Gastrocnemius medialis (tissue), 4 donors: ENCODE measurements at regions not wholly inside any gene's neighbourhood (a gene's known extent, or its start where the extent isn't known, plus 50 kb on each side); places are given as distances from the start of the nearest gene placed in this dataset.

Experiments
- ATAC-seq, 2 donors: fragments of 150-250 bp; one replicate each; pipeline ENCODE4 v1.9.1; 2016
- DNase-seq, 2 donors: peaks; one replicate each; pipeline ENCODE4 v3.0.0-alpha.2; 2019
- H3K27ac ChIP-seq, 4 donors: fragments of 200-600 bp; sonication (generic); 1 replicate in 1 of 4; 2 replicates in 3 of 4; pipeline ENCODE4 v1.5.1; 2016 to 2018; ENCODE audit warnings: mild to moderate bottlenecking in 2 of 4, moderate library complexity in 1 of 4
- H3K27me3 ChIP-seq, 3 donors: fragments of 200-600 bp; sonication (generic) in 2 of 3; 1 replicate in 1 of 3; 2 replicates in 2 of 3; pipeline versions ENCODE4 v1.5.1 to v1.6.0; 2016 to 2019; ENCODE audit warnings: mild to moderate bottlenecking in 1 of 3, moderate library complexity in 1 of 3
- H3K36me3 ChIP-seq, 2 donors: fragments of 200-600 bp; sonication (generic) in 1 of 2; one replicate each; pipeline ENCODE4 v1.5.1; 2017 to 2018
- H3K4me1 ChIP-seq, 2 donors: fragments of 200-600 bp; sonication (generic) in 1 of 2; one replicate each; pipeline ENCODE4 v1.5.1; 2016 to 2017; ENCODE audit warnings: mild to moderate bottlenecking in 2 of 2
- H3K4me3 ChIP-seq, 4 donors: fragments of 200-600 bp; sonication (generic) in 3 of 4; 1 replicate in 1 of 4; 2 replicates in 3 of 4; pipeline ENCODE4 v1.5.1; 2016 to 2019; ENCODE audit warnings: mild to moderate bottlenecking in 2 of 4
- H3K9me3 ChIP-seq, 3 donors: fragments of 200-600 bp; sonication (generic) in 2 of 3; 1 replicate in 1 of 3; 2 replicates in 2 of 3; pipeline ENCODE4 v1.5.1; 2016 to 2019
- POLR2A ChIP-seq, 2 donors: fragments of 450-650 bp; IDR thresholded peaks; one replicate each; pipeline ENCODE4 v1.6.1; 2017; ENCODE audit warnings: antibody characterized with exemption in 2 of 2, mild to moderate bottlenecking in 2 of 2, moderate library complexity in 2 of 2
- in situ Hi-C, 4 donors: fragments of 200-750 bp; cut with MboI; loops; one replicate each; pipeline versions ENCODE4 v1.15.0 to v1.8.0; 2017; ENCODE audit warnings: low sequenced_read_pairs in 4 of 4
- intact Hi-C: fragments of 100-400 bp; cut with DNase I; formaldehyde crosslinking; loops from one replicate; pipeline ENCODE4 v1.15.1; 2023; ENCODE audit warnings: low total_unique reads
- TF ChIP-seq, protein P1 (sequence below), 5 experiments: fragments of 450-650 bp in 3 of 5; fragments of 200-600 bp in 2 of 5; sonication (generic) in 2 of 5; IDR thresholded peaks in 4 of 5; conservative IDR thresholded peaks in 1 of 5; 1 replicate in 4 of 5; 2 replicates in 1 of 5; pipeline ENCODE4 v1.5.1; 2016 to 2019; ENCODE audit warnings: antibody characterized with exemption in 5 of 5, mild to moderate bottlenecking in 3 of 5, moderate library complexity in 3 of 5

DNA sequence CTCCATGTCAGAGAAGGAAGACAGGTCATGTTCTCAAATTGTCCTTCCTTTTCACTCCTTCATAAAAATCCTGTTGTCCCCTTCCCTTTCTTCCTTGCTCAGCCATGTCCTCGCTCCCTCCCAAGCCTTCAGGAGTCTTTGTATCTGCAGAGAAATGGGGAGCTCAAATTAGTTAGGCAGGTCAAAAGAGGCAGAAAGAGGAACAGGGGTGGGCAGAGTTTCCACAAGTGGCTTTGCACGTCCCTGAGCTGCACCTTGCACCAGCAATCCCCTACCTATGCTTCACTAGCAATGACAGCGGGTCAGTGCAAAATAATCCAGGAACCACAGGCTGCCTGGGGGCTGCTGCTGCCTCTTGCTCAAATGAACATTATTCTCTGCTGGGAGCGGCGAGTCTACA lies 152.1 kb upstream of the ITGA6 start:
- no peaks in the 10 kb centered on the region for H3K36me3 ChIP-seq
- in situ Hi-C loops (no loop called here), intact Hi-C loops (no loop called here)
- H3K4me1 ChIP-seq, result no peaks in the 10 kb centered on the region
- DNase-seq, result no peak
- no peak for ATAC-seq
- no peaks in the 10 kb centered on the region for H3K9me3 ChIP-seq
- no peak overlapping the region for H3K27ac ChIP-seq
- H3K4me3 ChIP-seq, result no peak overlapping the region
- no peak for TF ChIP-seq POLR2A (IDR thresholded peaks at IDR 0.05)
- TF ChIP-seq, protein P1, sequence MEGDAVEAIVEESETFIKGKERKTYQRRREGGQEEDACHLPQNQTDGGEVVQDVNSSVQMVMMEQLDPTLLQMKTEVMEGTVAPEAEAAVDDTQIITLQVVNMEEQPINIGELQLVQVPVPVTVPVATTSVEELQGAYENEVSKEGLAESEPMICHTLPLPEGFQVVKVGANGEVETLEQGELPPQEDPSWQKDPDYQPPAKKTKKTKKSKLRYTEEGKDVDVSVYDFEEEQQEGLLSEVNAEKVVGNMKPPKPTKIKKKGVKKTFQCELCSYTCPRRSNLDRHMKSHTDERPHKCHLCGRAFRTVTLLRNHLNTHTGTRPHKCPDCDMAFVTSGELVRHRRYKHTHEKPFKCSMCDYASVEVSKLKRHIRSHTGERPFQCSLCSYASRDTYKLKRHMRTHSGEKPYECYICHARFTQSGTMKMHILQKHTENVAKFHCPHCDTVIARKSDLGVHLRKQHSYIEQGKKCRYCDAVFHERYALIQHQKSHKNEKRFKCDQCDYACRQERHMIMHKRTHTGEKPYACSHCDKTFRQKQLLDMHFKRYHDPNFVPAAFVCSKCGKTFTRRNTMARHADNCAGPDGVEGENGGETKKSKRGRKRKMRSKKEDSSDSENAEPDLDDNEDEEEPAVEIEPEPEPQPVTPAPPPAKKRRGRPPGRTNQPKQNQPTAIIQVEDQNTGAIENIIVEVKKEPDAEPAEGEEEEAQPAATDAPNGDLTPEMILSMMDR (IDR thresholded peaks at IDR 0.05 in 4 of 5, conservative IDR thresholded peaks at IDR 0.05 in 1 of 5), result no peak
- no peaks in the 10 kb centered on the region for H3K27me3 ChIP-seq

DNA sequence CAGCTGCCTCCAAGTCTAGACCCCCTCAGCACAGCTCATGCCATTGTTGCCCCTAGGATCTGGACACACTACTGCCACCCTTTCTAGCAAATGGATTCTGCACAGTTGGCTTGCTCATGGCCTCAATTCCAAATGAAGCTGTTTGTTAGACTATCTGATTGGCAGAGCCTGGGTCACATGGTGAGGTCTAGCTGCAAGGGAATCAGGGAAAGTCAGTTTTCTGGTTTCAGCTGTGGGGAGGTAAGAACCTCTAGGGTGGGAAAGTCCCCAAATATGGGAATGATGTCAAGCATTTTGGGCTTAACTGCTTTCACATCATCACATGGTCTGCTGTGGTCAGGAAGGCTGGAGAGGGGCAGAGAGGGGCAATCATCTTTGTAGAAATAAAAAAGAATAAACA lies 150.4 kb upstream of the ITGA6 start:
- TF ChIP-seq POLR2A (IDR thresholded peaks at IDR 0.05), result no peak
- TF ChIP-seq, protein P1 (IDR thresholded peaks at IDR 0.05 in 4 of 5, conservative IDR thresholded peaks at IDR 0.05 in 1 of 5), result no peak
- Histone ChIP-seq H3K36me3 (no peaks in the 10 kb centered on the region), H3K9me3 (no peaks in the 10 kb centered on the region), H3K4me1 (no peaks in the 10 kb centered on the region), H3K4me3 (no peak overlapping the region), H3K27ac (no peak overlapping the region), H3K27me3 (no peaks in the 10 kb centered on the region)
- DNase-seq (no peak), ATAC-seq (no peak)
- in situ Hi-C loops (no loop called here), intact Hi-C loops (no loop called here)

DNA sequence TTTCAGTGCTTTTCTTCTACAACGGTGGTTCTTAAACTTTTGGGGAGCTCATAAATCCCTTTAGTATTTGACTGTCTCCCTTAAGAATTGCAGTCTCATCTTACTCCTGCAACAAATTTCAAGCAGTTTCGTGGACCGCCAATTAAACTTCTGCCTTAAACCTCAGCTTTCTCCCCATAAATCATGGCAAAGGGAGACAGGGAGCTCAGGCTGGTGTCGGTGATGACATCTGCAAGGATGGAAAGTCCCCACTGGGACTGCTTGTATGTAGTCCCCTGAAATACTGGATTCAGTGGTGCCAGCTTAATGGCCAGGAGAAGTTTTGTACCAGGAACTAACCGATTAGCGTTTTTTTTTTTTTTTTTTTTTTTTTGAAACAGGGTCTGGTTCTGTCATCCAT lies 148.7 kb upstream of the ITGA6 start:
- TF ChIP-seq, protein P1 (IDR thresholded peaks at IDR 0.05 in 4 of 5, conservative IDR thresholded peaks at IDR 0.05 in 1 of 5), result no peak
- no peak for TF ChIP-seq POLR2A (IDR thresholded peaks at IDR 0.05)
- intact Hi-C loops (no loop called here), in situ Hi-C loops (no loop called here)
- DNase-seq, result no peak
- H3K27ac ChIP-seq, result no peak overlapping the region
- no peaks in the 10 kb centered on the region for H3K36me3 ChIP-seq
- no peak for ATAC-seq
- H3K27me3 ChIP-seq, result no peaks in the 10 kb centered on the region
- H3K9me3 ChIP-seq, result no peaks in the 10 kb centered on the region
- no peak overlapping the region for H3K4me3 ChIP-seq
- H3K4me1 ChIP-seq, result no peaks in the 10 kb centered on the region

DNA sequence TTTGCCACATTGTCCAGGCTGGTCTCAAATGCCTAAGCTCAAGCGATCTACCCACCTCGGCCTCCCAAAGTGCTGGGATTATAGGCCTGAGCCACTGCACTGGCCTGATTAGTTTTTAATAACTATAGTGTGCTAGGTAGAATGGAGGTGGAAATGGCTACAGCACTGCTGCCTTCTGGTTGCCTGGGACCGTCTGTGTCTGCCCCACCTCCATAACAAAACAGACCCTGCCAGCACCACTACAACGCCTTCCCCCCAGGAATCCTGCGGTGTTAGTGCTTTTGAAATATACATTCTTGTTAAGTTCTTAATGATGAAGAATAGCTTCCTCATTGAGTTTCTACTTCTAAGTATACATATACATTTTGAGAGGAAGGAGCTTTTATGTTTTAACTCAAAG lies 148.2 kb upstream of the ITGA6 start:
- TF ChIP-seq, protein P1 (IDR thresholded peaks at IDR 0.05 in 4 of 5, conservative IDR thresholded peaks at IDR 0.05 in 1 of 5), result no peak
- no peak for TF ChIP-seq POLR2A (IDR thresholded peaks at IDR 0.05)
- no peaks in the 10 kb centered on the region for H3K27me3 ChIP-seq
- peaks cover 0 to under 1% of the 10 kb centered on the region in 2 donors for H3K4me1 ChIP-seq
- H3K9me3 ChIP-seq, result no peaks in the 10 kb centered on the region
- H3K36me3 ChIP-seq, result no peaks in the 10 kb centered on the region
- no peak for DNase-seq
- H3K4me3 ChIP-seq, result no peak overlapping the region
- intact Hi-C loops, result no loop called here
- no peak for ATAC-seq
- in situ Hi-C loops, result no loop called here
- no peak overlapping the region for H3K27ac ChIP-seq

DNA sequence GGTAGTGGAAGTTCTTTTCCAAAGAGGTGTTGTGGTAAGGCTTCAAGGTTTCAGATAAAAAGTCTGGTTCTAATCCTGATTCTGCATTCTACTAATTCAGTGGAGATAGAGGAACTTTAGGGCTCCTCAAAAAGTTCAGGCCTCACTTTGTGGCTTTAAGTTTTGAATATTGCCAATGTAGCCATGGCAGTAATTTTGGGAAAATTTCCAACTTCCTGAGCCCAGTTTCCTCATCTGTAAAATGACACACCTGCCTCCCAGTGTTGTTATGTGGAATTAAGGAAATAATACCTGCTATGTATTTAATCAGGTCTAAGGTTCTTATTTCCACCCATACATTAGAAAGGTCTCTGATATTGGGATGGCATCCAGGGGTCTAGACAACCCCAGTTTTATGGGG lies 147.6 kb upstream of the ITGA6 start:
- in situ Hi-C loops (no loop called here), intact Hi-C loops (no loop called here)
- no peaks in the 10 kb centered on the region for H3K27me3 ChIP-seq
- H3K27ac ChIP-seq, result no peak overlapping the region
- DNase-seq (no peak), ATAC-seq (no peak)
- H3K9me3 ChIP-seq, result no peaks in the 10 kb centered on the region
- H3K36me3 ChIP-seq, result no peaks in the 10 kb centered on the region
- TF ChIP-seq POLR2A (IDR thresholded peaks at IDR 0.05), result no peak
- TF ChIP-seq, protein P1 (IDR thresholded peaks at IDR 0.05 in 4 of 5, conservative IDR thresholded peaks at IDR 0.05 in 1 of 5), result no peak
- peaks cover under 1 to 6% of the 10 kb centered on the region in 2 donors for H3K4me1 ChIP-seq
- no peak overlapping the region for H3K4me3 ChIP-seq
